Endothelial cell of umbilical vein (primary cell): ENCODE measurements at regions not wholly inside any gene's neighbourhood (a gene's known extent, or its start where the extent isn't known, plus 50 kb on each side); places are given as distances from the start of the nearest gene placed in this dataset.

Source experiments
- CTCF ChIP-seq, 2 donors: IDR thresholded peaks; 1 replicate in 1 of 2; 2 replicates in 1 of 2; pipeline ENCODE4 v1.5.1; 2011; ENCODE audit warnings: low read length in 2 of 2, mild to moderate bottlenecking in 2 of 2, moderate library complexity in 2 of 2, control low read depth in 1 of 2, inconsistent platforms in 1 of 2, low read depth in 1 of 2; ENCODE audit not compliant: insufficient read depth in 1 of 2; ENCODE audit errors: extremely low read depth in 1 of 2
- EZH2 ChIP-seq: IDR thresholded peaks from 2 replicates; pipeline ENCODE4 v1.6.1; 2012; ENCODE audit warnings: borderline replicate concordance, low read depth, mild to moderate bottlenecking, moderate library complexity, low read length, inconsistent platforms; ENCODE audit not compliant: severe bottlenecking
- GATA2 ChIP-seq: IDR thresholded peaks from 2 replicates; pipeline ENCODE4 v1.7.0; 2011; ENCODE audit warnings: low read depth, mild to moderate bottlenecking, moderate library complexity, mixed read lengths, low read length; ENCODE audit not compliant: insufficient read length, insufficient read depth
- JUN ChIP-seq: IDR thresholded peaks from 2 replicates; pipeline ENCODE4 v1.6.1; 2011; ENCODE audit warnings: borderline replicate concordance, low read depth; ENCODE audit not compliant: insufficient read length, insufficient read depth
- POLR2A ChIP-seq: IDR thresholded peaks from 2 replicates; pipeline ENCODE4 v1.6.1; 2012; ENCODE audit warnings: low read depth, mild to moderate bottlenecking, control low read depth, low read length
- POLR2AphosphoS5 ChIP-seq: IDR thresholded peaks from 2 replicates; pipeline ENCODE4 v1.6.1; 2012; ENCODE audit warnings: low read depth, mild to moderate bottlenecking, control low read depth, low read length, moderate library complexity; ENCODE audit not compliant: insufficient read depth

DNA sequence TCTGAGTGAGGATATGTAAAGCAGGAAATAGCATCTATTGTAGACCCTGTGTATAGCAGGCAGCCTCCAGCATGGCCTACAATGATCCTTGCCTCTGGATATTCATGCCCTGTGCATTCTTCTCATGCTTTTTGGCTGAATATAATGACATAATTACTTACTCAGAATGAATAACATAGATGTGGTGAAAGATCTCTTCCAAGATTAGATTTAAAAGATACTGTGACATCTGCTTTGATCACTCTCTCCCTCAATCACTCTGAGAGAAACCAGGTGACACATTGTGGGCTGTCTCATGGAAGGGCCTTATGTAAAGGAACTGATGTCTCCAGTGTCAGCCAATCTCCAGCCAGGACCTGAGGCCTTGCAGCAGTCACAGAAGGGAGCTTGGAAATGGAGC is 376.7 kb downstream of the DNAH5 start:
- no peak for TF ChIP-seq CTCF (IDR thresholded peaks at IDR 0.05; ENCODE audit: extremely low read depth in 1 of 2, insufficient read depth in 1 of 2, low read depth in 1 of 2, low read length in 2 of 2)
- no peak for TF ChIP-seq POLR2AphosphoS5
- no peak for TF ChIP-seq JUN
- TF ChIP-seq EZH2 = no peak
- TF ChIP-seq POLR2A = no peak
- no peak for TF ChIP-seq GATA2
